HUES6 (cell line): ENCODE measurements at regions not wholly inside any gene's neighbourhood (a gene's known extent, or its start where the extent isn't known, plus 50 kb on each side); places are given as distances from the start of the nearest gene placed in this dataset.

Experiments
- H3K27ac ChIP-seq: 2 replicates; pipeline ENCODE4 v1.7.0; 2013; ENCODE audit warnings: low read depth, mild to moderate bottlenecking, low read length, inconsistent platforms
- H3K27me3 ChIP-seq: 2 replicates; pipeline ENCODE4 v1.6.1; 2013; ENCODE audit warnings: low read length; ENCODE audit not compliant: control insufficient read depth, insufficient read depth
- H3K36me3 ChIP-seq: 2 replicates; pipeline ENCODE4 v1.6.1; 2013; ENCODE audit warnings: low read length; ENCODE audit not compliant: control insufficient read depth, insufficient read depth
- H3K4me1 ChIP-seq: 2 replicates; pipeline ENCODE4 v1.6.1; 2013; ENCODE audit warnings: low read length; ENCODE audit not compliant: control insufficient read depth, insufficient read depth
- H3K4me3 ChIP-seq: 2 replicates; pipeline ENCODE4 v1.5.1; 2013; ENCODE audit warnings: low read depth, low read length
- H3K9ac ChIP-seq: one replicate; pipeline ENCODE4 v1.6.1; 2013; ENCODE audit warnings: mild to moderate bottlenecking, low read length
- H3K9me3 ChIP-seq: 2 replicates; pipeline ENCODE4 v1.6.1; 2013; ENCODE audit warnings: low read depth, low read length; ENCODE audit not compliant: control insufficient read depth, insufficient read depth

DNA sequence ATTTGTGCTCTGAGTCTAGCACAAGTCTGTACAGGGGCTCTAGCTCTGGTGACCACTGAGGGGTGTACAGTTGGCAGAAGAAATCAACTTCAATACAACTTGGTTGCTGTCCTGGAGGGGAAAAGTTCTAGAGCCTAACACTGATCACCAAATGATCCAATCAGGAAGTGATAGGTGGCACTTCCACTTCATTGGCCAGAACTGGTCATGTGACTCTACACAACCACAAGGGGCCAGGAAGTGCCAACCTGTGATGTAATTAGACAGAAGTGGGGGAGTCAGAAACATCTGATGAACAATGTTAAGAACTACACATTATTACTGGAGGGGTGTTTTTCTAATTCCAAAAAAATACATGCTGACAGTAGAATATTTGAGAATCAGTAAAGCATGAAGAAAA, 401.6 kb downstream of the VRK1 start:
- Histone ChIP-seq H3K27ac (no peak overlapping the region), H3K4me1 (no peaks in the 10 kb centered on the region), H3K4me3 (no peak overlapping the region), H3K27me3 (no peaks in the 10 kb centered on the region; the same call in 1 of the 2 replicates), H3K36me3 (no peaks in the 10 kb centered on the region), H3K9me3 (0 out of 2 replicates have a peak, but pooled peaks cover 2% of the 10 kb centered on the region), H3K9ac (no peak overlapping the region)

DNA sequence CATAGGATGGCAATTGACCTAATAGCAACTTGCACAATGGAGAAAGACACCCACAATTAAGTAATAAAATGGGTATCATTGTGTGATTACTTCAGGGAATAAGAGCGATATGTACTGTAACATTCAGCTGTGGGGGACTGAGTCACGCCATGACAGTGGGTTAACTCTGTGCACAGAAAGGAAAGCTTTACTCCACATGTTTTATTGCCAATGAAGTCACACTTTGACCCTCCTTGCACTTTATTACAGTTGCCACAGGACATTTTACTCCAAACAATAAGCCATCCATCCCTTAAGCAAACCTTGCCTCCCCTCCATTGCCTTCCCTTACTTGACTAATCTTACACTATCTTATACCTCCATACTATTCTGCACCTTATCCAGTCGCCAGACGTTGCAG, 403.1 kb downstream of the VRK1 start:
- Histone ChIP-seq H3K4me3 (no peak overlapping the region), H3K27me3 (no peaks in the 10 kb centered on the region; the same call in 1 of the 2 replicates), H3K27ac (no peak overlapping the region), H3K9me3 (0 out of 2 replicates have a peak, but pooled peaks cover 2% of the 10 kb centered on the region), H3K36me3 (no peaks in the 10 kb centered on the region), H3K4me1 (no peaks in the 10 kb centered on the region), H3K9ac (no peak overlapping the region)

DNA sequence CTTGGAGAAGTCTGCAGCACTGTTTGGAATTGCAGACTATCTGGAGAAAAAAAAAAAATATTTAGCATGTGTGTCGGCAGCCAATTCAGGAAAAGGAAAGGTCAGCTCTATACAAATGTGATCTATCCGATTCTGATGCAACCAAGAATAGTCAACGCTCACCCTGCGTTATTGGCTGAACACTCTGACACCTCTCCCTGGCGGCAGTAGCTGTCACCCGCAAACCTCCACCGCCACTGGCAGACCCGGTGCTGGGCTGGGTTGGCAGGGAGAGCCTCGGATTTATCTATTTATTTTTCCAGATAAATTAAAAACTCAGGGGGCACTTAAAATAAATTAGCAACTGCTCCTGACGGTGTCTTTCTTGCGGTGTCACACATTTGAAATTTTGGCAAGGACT, 409.7 kb downstream of the VRK1 start:
- no peak overlapping the region for H3K4me3 ChIP-seq
- no peaks in the 10 kb centered on the region for H3K27me3 ChIP-seq
- no peak overlapping the region for H3K27ac ChIP-seq
- H3K9me3 ChIP-seq: no peaks in the 10 kb centered on the region
- H3K36me3 ChIP-seq: no peaks in the 10 kb centered on the region
- H3K9ac ChIP-seq: no peak overlapping the region
- H3K4me1 ChIP-seq: no peaks in the 10 kb centered on the region

DNA sequence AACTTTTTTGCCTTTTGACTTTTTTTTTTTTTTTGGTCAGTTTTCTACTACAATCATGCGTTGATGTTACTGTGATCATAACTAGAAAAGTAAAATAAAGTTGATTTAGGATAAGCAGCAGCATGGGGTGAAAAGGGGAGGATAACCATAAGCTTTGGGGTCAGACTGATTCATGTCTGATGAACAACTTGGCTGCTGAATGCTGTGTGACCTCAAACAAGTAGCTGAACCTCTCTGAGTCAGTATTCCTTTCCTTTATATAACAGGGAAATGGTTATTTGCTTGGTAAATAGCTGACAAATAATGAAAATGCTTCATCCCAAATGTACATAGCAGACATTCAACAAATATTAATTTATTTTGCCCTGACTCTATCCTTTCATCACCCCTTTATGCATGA, 413.0 kb downstream of the VRK1 start:
- Histone ChIP-seq H3K4me1 (no peaks in the 10 kb centered on the region), H3K9me3 (no peaks in the 10 kb centered on the region), H3K27ac (no peak overlapping the region), H3K36me3 (no peaks in the 10 kb centered on the region), H3K4me3 (no peak overlapping the region), H3K9ac (no peak overlapping the region), H3K27me3 (no peaks in the 10 kb centered on the region; the same call in 1 of the 2 replicates)

DNA sequence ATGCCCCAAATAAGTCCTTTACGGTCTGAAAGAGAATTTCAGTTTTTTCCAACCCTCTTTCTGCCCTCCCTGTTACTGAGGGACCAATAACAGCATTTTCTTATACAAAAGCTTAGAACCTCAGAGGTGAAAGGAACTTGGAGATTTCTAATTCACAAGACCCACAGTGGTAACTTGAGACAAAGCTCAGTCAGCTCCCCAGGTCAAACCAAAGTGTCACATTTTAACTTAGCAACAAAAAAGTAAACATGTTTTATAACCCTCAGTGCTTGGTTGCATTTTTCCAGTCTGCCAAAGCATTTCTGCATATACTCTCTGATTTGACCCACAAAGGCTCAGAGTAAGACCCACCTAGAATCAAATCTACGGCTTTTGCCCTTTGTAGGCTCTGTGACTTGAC, 415.2 kb downstream of the VRK1 start:
- Histone ChIP-seq H3K9ac (no peak overlapping the region), H3K4me1 (no peaks in the 10 kb centered on the region; the same call in 1 of the 2 replicates), H3K9me3 (no peaks in the 10 kb centered on the region), H3K4me3 (no peak overlapping the region), H3K27me3 (peaks cover under 1% of the 10 kb centered on the region; the same call in 1 of the 2 replicates), H3K36me3 (no peaks in the 10 kb centered on the region), H3K27ac (no peak overlapping the region)

DNA sequence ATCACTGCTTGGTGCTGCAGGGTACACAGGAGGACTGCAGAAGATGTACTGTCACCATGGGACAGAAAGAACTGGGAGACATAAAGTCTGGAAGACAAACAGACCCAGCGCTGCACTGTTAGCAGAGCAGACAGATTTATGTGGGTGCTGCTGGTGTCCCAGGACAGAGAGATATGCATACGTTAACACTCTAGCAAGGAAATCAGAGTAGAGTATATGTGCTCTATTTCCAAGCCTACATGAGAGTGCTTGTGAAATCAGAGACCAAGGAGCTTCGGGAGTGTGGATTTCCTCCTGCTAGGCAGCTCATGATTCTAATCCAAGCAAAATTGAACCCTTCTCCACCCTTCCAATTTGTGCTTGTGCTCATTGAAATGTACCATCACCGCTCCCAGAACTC, 416.5 kb downstream of the VRK1 start:
- no peak overlapping the region for H3K27ac ChIP-seq
- peaks cover 3% of the 10 kb centered on the region; the same call in 1 of the 2 replicates for H3K27me3 ChIP-seq
- no peaks in the 10 kb centered on the region for H3K36me3 ChIP-seq
- H3K9me3 ChIP-seq: no peaks in the 10 kb centered on the region
- peaks cover 3% of the 10 kb centered on the region; the same call in 1 of the 2 replicates for H3K4me1 ChIP-seq
- H3K9ac ChIP-seq: no peak overlapping the region
- H3K4me3 ChIP-seq: no peak overlapping the region

DNA sequence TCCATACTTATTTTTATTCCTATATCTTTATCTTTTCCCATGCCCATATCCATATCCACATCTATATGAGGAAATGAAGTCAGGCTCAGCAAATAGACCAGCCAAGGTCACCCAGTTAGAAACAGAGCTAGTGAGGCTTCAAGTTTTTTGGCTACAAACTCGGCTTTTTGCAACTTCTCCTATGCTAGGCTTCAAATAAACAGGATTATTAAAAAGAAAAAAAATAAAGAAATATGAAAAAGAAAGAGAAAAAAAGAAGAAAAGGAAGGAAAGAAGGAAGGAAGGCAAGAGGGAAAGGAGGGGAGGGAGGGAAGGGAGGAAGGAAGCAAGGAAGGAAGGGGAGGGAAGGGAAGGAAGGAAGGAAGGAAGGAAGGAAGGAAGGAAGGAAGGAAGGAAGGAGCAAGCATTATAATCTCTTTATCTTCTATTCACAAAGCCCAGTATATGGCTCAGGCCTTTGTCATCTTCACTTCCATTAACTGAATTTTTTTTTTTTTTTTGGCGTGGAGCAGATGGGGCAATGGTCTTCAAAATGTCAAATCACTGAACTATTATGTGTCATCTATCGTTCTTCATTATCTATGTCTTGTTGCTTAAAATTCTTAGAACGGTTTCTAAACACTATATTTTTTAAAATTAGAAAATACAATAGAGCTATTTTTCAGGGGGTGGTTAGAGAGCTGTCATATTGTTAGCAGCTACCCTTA, 418.2 kb downstream of the VRK1 start:
- Histone ChIP-seq H3K9me3 (no peaks in the 10 kb centered on the region), H3K4me3 (no peak overlapping the region), H3K4me1 (peaks cover 7% of the 10 kb centered on the region; the same call in 1 of the 2 replicates), H3K27ac (no peak overlapping the region), H3K36me3 (no peaks in the 10 kb centered on the region), H3K9ac (no peak overlapping the region), H3K27me3 (peaks cover 20% of the 10 kb centered on the region)

DNA sequence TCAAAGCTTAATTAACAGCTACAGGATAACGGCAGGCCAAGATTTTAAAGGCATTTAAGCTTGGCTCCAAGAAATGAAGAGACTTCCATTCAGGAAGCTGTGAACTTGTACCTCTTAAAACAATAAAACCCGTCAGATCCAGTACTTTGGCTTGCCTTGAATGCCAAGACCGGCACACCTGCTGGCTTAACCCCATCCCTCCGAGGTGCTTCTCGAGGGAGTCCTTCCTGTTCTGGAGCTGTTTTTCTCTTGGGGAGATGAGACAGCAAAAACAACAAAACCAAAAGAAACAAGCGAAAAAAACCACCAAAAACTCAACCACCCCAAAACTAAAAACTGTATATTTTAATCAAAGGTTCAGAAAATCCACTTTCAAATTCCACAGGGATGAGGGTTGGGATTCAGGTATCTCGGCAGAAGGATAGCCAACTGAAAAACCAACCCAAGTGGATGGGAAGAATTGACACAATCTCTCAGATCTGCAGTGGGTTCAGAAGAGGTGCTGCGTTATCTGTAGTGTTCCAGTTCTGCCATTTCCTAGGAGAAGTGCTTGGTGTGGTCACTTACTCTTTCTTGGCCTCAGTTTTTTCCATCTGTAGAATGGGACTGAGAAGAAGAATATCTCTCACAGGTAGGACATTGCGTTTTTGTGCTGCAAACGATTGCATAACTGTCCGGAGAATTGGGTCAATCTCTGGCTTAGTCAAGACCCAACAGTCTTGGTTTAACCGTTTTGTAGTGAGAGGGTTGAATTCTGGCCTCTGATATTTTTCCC, 420.1 kb downstream of the VRK1 start:
- Histone ChIP-seq H3K9ac (no peak overlapping the region), H3K36me3 (no peaks in the 10 kb centered on the region), H3K4me3 (no peak overlapping the region), H3K9me3 (no peaks in the 10 kb centered on the region), H3K4me1 (peaks cover 7% of the 10 kb centered on the region; the same call in 1 of the 2 replicates), H3K27me3 (peaks cover 20% of the 10 kb centered on the region), H3K27ac (no peak overlapping the region)

DNA sequence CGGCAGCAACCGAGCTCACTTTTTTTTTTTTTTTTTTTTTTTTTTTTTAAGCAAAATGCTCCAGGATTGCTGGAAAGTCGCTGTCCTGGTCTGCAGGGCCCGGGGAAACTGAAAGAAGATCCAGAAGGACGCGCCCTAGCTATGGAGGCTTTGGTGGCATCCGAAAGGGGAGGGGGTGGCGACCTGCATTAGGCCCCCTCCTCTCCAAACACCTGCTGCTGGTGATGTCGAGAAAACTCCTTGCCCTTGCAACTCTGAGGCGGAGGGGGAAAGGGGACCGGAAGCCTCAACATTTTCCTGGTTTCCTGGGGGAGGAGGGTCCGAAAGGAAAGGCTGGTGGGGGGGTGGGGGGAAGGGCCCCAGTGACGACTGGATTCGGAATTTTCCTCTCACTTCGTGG, 421.1 kb downstream of the VRK1 start:
- no peaks in the 10 kb centered on the region for H3K9me3 ChIP-seq
- peaks cover 20% of the 10 kb centered on the region for H3K27me3 ChIP-seq
- H3K4me1 ChIP-seq: peaks cover 7% of the 10 kb centered on the region; the same call in 1 of the 2 replicates
- H3K36me3 ChIP-seq: no peaks in the 10 kb centered on the region
- no peak overlapping the region for H3K27ac ChIP-seq
- H3K9ac ChIP-seq: peak overlapping the region; percentile 68
- peak overlapping the region; percentile 87 for H3K4me3 ChIP-seq

DNA sequence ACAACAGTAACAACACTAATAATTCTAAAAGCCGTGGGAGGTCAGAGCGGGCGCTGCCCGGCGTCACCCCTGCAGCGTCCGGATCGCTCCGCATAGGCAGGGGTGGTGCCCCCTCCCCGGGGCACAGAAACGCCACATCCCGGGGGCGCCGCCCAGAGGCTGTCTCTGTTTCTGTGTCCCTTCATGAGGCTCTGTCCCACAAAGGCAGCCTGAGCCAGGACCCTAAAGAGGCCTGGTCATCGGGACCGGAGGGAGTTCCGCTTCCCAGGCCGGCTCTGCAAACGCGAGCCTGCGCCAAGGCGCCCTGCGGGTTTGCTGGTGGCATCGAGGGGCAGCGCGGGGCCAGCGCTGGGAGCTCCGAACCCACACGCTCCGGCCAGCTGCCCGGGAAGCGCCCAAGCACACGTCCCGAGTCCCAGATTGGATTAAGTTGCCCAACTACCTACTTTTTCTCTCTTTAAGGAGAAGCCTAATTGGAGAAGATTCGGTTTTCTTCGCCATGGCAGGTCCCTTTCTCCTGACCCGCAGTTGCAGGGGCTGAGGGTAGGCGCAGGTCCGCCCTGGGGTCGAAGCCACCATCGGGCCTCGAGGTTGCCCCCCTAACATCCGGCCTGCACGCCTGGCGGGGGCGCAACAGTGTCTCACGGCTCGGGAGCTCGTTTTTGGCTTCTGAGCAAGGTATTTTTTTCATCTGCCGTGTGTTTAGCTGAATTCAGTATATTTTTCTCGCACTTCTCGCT, 421.7 kb downstream of the VRK1 start:
- Histone ChIP-seq H3K4me3 (peak overlapping the region; percentile 87), H3K27me3 (peaks cover 20% of the 10 kb centered on the region), H3K27ac (no peak overlapping the region), H3K36me3 (no peaks in the 10 kb centered on the region), H3K4me1 (peaks cover 7% of the 10 kb centered on the region; the same call in 1 of the 2 replicates), H3K9me3 (no peaks in the 10 kb centered on the region), H3K9ac (peak overlapping the region; percentile 68)
